ACHN (cell line): ENCODE measurements at regions not wholly inside any gene's neighbourhood (a gene's known extent, or its start where the extent isn't known, plus 50 kb on each side); places are given as distances from the start of the nearest gene placed in this dataset.

Experiments
- DNase-seq: peaks from one replicate; pipeline ENCODE4 v3.0.0-alpha.2; 2015
- in situ Hi-C: cut with HindIII; loops from 2 replicates; pipeline ENCODE4 v1.10.0; 2017; ENCODE audit warnings: low sequenced_read_pairs, low pct_ligation_motif_present, low pct_unique_long_range_greater_than_20kb

DNA sequence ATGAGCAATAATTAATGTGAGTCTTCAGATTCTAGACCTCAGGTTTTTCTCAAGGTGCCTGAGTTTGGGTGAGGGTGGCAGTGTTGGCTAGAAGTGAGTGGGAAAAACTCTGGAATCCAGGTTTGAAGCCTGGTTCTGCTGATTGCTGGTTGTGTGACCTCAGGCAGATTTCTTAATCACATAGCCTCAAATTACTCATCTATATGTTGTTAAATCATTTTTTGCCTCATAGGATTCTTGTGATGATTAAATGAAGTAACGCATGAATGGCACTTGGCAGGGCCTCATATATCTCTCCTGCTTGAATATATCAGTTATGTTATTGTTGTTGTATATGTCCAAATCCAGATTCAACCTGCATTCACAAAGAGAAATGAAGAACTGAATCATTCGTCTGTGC, 60.5 kb downstream of the NR2F2 start:
- in situ Hi-C loops = no loop called here
- no peak for DNase-seq

DNA sequence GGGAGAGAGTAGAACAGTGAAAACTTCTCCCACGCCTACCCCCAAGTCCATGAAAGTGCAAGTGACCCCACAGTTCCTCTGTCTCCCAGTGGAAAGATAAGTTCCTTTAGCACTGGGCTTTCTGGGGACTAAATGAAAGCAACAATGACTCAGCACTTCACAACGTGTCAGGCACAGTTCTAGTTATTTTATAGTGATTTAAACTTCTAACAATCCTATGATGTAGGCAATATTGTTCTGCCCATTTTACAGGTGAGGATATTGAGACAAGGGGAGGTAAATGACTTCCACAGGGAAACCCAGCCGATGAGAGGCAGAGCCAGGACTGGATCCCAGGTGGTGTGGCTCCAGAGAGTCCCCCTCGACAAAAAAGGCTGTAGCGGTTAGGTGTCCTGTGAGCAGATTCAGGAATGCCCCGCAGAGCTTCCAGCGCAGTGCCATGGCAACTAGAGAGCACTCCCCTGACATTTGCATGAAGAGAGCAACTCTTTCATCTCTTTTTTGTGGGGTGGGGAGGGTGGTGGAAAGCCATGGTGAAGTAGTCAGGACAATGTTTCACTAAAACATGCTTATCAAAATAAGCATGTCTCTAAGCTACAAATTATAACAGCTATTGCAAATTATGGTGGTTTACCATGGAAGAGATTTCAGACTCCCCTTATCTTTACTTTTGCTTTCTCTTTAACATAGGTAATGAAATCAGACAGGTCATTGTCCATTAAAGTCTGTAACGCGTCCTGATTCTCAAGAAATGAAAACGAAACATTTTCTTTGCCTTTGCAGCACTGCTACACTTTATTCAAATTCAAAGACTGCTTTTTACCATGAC, 62.1 kb downstream of the NR2F2 start:
- DNase-seq = no peak
- in situ Hi-C loops = no loop called here

DNA sequence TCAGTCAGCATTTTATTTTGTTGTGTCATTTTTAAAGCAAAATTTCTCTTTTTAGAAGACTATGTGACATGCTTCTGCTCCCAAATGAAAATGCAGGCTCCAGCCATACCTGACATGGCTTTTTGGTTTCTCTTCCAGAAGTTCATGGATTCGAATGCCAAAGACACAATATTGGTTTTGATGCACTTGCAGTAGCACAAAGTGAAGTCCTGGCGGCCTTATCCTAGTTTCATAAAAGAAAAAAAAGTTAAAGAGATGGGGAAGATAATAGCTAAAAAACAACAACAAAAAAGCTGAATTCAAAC, 62.7 kb downstream of the NR2F2 start:
- in situ Hi-C loops = no loop called here
- no peak for DNase-seq

DNA sequence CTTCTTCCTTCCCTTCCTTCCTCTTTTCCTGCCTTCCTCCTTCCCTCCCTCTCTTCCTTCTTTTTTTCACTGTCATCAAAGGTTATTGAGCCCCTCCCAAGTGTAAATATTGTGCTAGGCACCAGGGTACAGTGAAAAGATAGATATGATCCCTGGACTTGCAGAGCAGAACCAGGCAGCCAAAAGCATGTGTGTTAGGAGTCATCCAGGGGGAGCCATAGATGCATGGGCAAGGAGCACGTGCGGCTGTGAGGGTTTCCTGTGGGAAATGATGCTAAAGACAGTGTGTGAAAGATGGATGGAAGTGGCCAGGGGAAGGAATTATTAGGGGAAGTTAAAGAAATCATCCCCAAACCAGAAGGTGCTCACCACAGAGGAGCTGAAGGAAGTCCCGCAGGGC, 65.2 kb downstream of the NR2F2 start:
- no peak for DNase-seq
- in situ Hi-C loops = no loop called here

DNA sequence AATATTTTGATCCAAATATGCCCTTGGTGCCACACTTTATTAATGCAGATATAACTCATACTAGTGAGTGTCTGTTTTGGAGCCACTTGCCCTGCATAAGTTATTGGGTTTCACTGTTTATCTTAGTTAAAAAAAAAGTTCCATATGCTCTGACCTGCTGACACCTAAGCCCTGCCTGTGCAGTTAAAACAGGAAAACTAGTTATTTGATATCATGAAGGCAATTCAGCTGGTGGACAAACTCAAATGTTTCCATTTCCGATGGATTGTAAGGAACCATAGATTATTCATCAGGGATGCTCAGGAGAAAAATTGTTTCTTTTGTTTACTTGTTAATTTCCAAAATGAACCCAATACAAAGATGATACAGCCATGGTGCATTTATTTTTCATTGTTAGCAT, 68.3 kb downstream of the NR2F2 start:
- in situ Hi-C loops = no loop called here
- DNase-seq = no peak

DNA sequence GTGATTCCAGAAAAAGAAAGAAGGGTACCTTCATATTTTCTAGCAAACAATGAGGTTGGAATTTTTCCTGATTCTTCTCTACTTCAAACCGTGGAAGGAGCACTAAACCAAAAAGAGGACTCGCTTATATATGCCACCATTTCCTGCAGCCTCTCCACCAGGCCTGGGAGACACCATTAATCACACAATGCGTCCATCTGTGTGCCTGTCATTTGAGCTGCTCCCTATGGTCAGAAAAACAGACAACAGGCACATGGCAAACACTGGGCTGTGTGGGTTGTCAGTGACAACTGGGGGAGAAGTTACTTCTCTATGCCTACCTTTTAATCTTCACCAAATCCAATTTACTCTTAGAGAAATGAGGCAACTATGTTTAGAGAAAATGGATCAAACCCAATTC, 71.9 kb downstream of the NR2F2 start:
- in situ Hi-C loops = no loop called here
- DNase-seq = no peak

DNA sequence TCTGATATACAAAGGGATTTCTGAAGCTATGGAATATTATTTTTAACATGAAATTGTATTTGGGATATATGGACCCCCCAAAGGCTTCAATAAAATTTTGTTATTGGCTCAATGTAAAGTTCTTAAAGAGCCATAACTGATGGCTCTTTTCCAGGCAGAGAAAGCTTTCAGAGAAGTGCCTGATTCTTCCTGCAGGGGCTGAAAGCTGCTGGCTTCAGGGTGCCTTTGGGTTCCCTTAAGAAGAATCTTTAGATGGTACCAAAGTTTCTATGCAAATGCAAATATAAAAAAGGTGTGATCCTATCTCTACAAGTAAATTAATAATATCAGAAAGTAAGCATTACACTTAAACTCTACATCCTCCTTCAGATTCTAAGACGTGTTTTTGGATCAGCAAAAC, 72.6 kb downstream of the NR2F2 start:
- in situ Hi-C loops = no loop called here
- no peak for DNase-seq

DNA sequence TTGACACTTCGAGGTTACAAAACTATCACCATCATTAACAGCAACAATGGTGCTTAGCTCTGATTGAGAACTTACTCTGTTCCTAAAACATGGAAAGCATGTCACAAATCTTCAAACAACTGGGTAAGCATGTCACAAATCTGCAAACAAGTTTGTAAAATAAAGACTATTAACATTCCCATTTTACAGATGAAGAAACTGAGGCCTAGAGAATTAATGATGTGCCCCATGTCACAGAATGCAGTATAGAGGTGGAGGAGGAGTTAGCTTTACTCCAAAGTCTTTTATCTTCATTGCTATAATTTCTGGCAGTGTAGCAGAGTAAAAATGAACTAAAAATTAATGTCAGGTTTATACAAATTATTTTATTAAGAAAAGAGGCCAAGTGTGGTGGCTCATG, 73.4 kb downstream of the NR2F2 start:
- in situ Hi-C loops = no loop called here
- no peak for DNase-seq

DNA sequence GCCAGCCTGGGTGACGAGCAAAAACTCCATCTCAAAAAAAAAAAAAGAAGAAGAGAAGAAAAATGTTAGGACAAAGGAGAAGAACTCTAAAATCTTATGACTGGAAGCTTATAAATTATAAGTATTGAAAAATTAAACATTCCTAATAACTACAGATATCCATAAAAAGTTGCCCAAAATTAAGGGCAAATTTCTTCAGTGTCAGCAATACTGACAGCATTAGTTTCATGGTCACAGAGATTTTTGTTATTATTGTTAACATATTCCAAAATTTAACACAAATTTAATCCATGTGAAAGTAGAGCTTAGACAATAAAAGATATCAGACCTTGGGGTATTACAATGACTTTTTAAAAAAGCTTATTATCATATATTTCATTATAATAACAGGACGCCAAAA, 74.1 kb downstream of the NR2F2 start:
- in situ Hi-C loops = no loop called here
- DNase-seq = no peak

DNA sequence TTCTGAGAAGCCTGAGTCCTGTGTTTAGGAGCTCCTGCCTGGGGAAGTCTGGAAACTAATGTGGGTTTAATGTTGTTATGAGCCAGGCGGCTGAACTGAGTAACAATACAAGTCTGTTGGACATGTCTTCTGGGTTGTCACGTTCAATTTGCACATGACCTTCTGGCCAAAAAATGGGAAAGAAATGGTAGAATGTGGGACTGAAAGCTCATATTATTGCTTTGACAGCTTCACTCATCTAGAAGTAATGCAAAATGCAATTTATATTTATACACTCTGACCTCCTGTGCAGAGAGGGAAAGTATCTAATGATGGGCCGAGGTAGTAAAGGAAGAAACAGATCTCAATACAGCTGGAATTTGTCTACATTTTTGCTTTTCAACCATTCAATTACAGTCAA, 75.8 kb downstream of the NR2F2 start:
- in situ Hi-C loops = no loop called here
- no peak for DNase-seq

DNA sequence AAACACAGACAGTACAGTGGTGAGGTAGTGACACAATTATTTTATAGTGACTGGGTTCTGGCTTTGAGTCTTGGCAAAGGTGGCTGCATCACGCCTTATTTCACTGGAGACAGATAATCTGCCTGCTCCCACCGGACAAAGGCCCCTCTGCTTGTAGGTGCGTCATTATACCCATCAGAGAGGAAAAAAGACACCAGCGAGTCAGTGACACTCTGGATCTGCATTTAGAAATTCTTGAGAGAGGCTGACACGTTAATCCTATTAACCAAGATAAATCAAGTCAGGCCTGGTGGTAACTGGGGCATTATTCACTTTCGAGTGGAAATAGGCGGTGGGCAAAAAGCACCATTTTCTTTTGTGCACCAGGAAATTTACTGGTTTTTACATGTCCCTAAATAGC, 76.2 kb downstream of the NR2F2 start:
- in situ Hi-C loops = no loop called here
- no peak for DNase-seq

DNA sequence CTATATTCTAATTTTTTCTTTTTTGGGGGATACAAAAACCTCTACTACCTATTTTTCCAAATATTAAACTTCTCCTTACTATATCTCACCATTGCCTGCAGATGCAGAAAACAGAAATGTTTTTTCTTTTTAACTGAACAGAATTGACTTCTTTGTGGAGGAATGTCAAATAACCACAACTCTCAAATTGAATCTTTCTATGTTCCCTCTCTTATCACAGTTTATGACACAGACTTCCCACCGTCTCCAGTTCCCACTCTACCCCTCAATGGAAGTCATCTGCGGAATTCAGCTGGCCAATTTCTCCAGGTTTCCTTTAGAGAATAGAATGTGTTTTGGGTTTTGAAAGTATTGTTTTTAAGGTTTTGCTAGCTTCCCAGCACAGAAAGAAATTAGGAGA, 77.0 kb downstream of the NR2F2 start:
- in situ Hi-C loops = no loop called here
- no peak for DNase-seq

DNA sequence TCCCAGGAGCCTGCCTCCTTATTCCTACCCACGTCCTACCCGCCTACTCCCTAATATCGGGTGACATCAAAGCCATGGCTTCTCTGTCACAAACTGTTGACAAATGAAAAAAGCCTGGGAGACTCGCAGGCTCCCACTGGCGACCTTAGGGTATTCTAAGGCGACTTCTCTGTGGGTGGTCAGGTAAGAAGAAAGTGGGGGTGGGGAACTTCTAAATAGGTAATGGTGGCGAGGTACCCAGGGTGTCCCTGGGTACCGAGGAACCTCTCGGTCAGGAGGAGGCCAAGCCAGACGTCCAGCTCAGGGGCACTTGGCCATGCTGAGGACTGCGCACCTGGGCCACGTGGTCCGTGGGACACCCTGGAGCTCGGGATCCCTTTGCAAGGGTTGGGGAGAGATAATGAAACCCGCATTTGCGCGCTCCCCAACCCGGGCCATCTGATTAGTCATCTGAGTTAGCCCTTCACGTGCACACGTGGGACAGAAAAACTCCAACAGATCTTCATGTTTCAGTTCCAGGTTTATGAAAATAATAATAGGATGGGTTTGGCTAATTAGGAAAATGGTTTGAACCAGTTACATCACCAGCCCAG, 78.2 kb downstream of the NR2F2 start:
- in situ Hi-C loops = no loop called here
- no peak for DNase-seq

DNA sequence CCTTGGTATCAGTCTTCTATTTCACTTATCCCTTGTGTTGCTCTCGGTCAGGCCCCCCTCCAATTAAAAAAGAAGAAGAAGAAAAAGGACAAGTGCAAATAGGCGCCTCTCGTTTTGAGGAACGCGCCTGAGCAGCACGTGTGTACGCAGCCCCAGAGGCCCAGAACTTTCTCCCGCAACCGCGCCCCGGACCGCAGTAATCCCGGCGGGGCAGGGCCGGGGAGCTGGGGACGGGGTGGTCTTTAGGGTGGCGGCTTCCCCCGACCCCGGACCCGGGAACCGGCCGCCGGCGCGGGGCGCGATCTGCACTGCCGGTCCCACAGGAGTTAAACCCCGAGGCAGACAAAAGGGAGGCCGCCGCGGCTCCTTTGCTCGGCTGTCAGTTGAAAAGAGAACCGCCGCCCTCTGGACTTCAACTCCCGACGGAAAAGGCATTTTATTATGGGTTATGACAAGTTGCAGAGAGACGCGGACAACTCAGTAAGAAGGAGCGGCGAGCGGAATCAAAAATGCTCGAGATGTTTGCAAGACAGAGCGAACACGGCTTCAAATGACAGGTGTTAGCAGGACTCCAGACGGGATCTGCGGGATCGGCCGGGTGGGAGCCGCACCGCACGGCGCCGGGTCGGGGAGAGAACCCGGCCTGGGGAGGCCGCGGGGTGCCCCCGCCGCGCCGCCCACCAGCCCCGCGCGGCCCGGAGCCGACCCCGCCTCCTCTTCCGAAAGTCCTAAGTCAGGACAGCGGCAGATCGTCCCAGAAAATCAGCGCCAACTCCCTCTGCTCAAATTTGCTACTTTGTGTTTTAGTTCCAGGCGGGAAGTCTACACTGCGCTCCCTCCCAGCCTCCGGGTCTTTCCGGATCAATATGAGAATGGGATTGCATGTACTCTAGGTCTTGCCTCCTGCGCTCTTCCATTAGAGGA, 79.0 kb downstream of the NR2F2 start:
- DNase-seq = no peak
- in situ Hi-C loops = no loop called here

DNA sequence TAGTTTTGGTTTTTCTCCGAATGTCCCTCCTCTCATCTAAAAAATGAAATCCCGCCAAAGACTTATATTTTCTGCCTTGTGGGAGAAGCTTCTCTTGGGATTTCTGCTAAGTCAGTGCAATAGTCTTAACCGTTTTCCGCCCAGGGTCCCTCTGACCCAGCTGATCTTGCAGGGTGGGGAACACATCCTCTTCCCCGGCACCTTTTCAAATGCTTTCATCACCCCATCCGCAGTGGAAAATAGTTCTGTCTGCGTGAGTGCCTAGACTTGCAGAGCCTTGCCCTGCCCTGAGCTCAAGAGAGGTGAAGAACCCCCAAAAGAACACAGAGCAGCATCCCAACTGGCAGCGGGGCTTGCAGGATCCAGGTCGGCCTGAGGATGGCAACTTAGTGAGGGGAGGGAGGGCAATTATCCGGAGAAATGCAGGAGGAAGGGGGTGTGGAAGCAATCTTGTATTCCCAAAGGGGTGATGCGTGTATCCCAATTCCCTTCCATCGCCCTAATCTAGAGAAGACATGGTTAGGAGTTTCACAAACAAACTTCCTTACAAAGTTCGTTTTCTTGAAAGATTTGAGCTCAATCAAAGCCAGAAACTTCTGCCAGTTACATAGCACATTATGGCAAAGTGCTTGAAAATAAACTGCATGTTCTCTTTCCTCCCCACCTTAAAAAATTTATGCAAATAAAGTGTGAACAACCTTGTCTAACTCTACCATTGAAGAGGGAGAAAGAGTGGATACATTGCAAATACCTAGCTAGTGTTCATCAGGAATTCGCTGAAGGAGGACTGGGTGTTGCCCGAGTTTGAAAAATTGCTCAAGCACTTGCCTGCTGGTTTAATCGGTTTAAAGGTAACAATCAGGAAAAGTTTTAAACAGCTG, 79.9 kb downstream of the NR2F2 start:
- no peak for DNase-seq

DNA sequence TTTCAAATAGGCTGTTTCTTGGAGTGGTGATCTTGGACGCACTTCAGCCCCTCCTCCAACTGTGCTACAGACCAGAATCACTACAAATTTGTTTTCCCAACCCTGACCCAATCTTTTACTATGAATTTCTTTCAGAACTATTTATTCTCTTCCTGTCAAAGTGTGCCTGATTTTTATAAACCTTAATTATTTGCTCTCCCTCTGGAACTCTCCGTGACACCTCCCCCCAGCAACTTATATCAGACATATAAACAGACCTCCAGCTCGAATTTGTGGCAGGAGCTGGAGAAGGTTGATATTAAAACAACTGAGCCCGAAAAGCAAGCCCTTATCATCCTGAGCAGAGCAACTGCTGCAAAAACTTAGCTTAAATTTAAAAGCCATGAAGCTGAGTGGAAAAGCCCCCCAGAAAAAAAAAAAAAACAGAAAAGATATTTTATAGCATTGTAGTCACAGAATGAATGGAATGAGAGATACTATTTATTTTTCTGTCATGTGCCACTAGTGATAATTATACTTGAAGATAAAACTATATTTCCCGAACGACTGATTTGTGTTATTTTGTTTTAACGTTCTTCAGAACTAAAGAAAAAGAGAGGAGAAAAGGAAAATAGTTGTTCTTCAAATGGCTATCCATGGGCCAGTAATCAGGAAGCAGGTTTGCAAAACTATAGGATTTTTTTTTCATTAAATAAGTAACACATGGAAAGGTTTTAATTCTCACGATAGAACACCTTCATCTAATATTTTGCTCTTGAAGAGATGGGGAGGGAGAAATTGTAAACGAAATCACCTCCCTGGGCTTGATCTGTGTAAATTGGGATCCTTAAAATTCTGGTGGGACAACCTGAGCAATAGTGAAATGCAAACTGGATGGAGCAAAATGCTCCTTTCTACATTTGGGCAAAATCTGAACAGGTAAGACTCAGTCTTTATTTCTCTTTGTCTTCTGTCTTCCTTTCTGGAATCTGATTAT, 80.8 kb downstream of the NR2F2 start:
- in situ Hi-C loops = no loop called here
- DNase-seq = no peak

More for the DNA sequence above, 79.9 kb downstream of the NR2F2 start:
- in situ Hi-C loops = no loop called here

DNA sequence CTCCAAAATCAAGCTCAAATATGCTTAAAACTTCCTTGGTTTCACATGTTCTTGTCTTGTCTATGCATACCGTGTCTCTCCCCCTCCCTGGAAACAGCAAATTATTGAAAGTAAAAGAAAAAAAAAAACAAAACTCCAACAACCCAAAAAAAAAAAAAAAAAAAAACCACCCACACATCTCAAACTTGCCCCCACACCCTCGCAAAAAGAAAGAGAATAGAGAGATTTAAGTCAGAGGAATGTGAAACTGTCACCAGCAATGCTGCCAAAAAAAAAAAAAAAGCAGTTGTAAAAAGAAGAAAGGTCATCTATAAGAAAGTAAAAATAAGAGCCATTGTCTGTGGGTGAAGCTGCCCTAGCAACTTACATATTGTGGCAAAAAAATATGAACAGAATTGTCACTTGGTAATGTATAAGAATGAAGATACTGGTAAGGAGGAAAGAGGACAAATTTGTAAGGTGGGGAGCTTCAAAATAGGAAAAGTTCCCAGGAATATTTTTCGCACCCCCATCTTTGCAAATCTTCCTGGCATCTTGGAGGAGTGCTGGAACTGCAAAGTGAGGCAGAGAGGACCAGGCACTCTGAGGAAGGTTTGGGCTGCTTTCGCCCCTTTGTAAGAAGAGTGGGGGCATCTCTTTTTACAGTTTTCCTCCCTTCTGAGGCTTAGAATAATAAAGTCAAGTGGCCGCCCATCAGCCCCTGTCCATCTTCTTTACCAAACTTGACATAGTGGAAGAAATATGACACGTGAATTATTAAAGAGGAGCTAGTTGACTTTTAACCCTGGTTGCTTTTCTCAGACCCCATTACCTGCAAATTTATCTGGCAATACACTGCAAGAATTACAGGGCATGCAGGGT, 81.8 kb downstream of the NR2F2 start:
- DNase-seq = no peak
- in situ Hi-C loops = no loop called here
